Neural progenitor cell (in vitro differentiated cells): ENCODE measurements at regions not wholly inside any gene's neighbourhood (a gene's known extent, or its start where the extent isn't known, plus 50 kb on each side); places are given as distances from the start of the nearest gene placed in this dataset.

Experiments
- DNase-seq: peaks from one replicate; pipeline ENCODE4 v3.0.0-alpha.2; 2016; ENCODE audit warnings: low spot score
- H2AFZ ChIP-seq: fragments of 200-600 bp; sonication (generic); replicated peaks from 2 replicates; pipeline ENCODE4 v1.6.1; 2016; ENCODE audit warnings: antibody characterized with exemption
- H3F3A ChIP-seq: fragments of 200-600 bp; sonication (generic); 2 replicates; pipeline ENCODE4 v1.6.1; 2016; ENCODE audit warnings: antibody characterized with exemption, low read depth
- H3K27ac ChIP-seq: fragments of 200-600 bp; sonication (generic); 2 replicates; pipeline ENCODE4 v1.5.1; 2016; ENCODE audit warnings: mild to moderate bottlenecking
- H3K27me3 ChIP-seq: fragments of 200-600 bp; sonication (generic); 2 replicates; pipeline ENCODE4 v1.6.1; 2016; ENCODE audit warnings: mild to moderate bottlenecking, moderate library complexity
- H3K36me3 ChIP-seq: fragments of 200-600 bp; sonication (generic); 2 replicates; pipeline ENCODE4 v1.5.1; 2016
- H3K4me1 ChIP-seq: fragments of 200-600 bp; sonication (generic); 2 replicates; pipeline ENCODE4 v1.6.1; 2016; ENCODE audit warnings: mixed run types
- H3K4me2 ChIP-seq: fragments of 200-600 bp; sonication (generic); 2 replicates; pipeline ENCODE4 v1.6.1; 2016
- H3K4me3 ChIP-seq: fragments of 200-600 bp; sonication (generic); 2 replicates; pipeline ENCODE4 v1.5.1; 2016
- H3K79me2 ChIP-seq: fragments of 200-600 bp; sonication (generic); 2 replicates; pipeline ENCODE4 v1.6.1; 2016; ENCODE audit warnings: low read depth
- H3K9ac ChIP-seq: fragments of 200-600 bp; sonication (generic); 2 replicates; pipeline ENCODE4 v1.6.1; 2016
- H3K9me3 ChIP-seq: fragments of 200-600 bp; sonication (generic); 2 replicates; pipeline ENCODE4 v1.5.1; 2016; ENCODE audit warnings: low read depth
- H4K20me1 ChIP-seq: fragments of 200-600 bp; sonication (generic); 2 replicates; pipeline ENCODE4 v1.6.1; 2016; ENCODE audit warnings: low read depth
- H3K27ac Mint-ChIP-seq: 3 replicates; pipeline ENCODE4 v1.8.0; 2021; ENCODE audit warnings: mixed read lengths
- H3K27me3 Mint-ChIP-seq: 2 replicates; pipeline ENCODE4 v1.8.0; 2022; ENCODE audit warnings: low read depth, mild to moderate bottlenecking, inconsistent platforms, moderate library complexity, mixed read lengths; ENCODE audit not compliant: insufficient read depth
- H3K36me3 Mint-ChIP-seq: 3 replicates; pipeline ENCODE4 v1.8.0; 2021; ENCODE audit warnings: mixed read lengths
- H3K4me1 Mint-ChIP-seq: 3 replicates; pipeline ENCODE4 v1.8.0; 2021; ENCODE audit warnings: mixed read lengths
- H3K4me3 Mint-ChIP-seq: 3 replicates; pipeline ENCODE4 v1.8.0; 2021; ENCODE audit warnings: mild to moderate bottlenecking, moderate library complexity, mixed read lengths
- H3K9me3 Mint-ChIP-seq: 3 replicates; pipeline ENCODE4 v1.8.0; 2020; ENCODE audit warnings: mixed read lengths
- EZH2 ChIP-seq: fragments of 200-600 bp; sonication (generic); IDR thresholded peaks from 2 replicates; pipeline ENCODE4 v1.6.1; 2017; ENCODE audit warnings: antibody characterized with exemption, mild to moderate bottlenecking, moderate library complexity
- EZH2phosphoT487 ChIP-seq: fragments of 200-600 bp; sonication (generic); IDR thresholded peaks from 2 replicates; pipeline ENCODE4 v1.6.1; 2017; ENCODE audit warnings: antibody characterized with exemption
- TF ChIP-seq, protein P1 (sequence below): fragments of 200-600 bp; sonication (generic); IDR thresholded peaks from 2 replicates; pipeline ENCODE4 v1.5.1; 2017; ENCODE audit warnings: antibody characterized with exemption, mild to moderate bottlenecking

DNA sequence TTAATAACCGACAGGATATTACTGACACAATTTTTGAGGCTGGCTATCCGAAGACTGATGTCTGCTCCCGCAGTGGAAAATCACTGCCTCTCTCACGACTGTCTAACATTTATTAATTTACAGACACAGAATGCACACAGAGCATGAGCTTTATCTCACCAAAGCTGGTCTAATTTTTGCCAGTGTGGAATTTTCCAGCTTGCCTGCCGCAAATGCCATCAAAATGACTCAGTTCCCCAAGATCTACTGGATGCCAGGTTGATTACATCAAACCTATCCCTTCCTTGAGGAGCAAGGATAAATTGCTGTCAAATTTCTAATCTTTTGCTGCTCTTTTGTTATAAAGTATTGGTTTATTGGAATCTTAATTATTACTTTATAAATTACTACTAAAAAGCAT lies 1775.1 kb upstream of the PCDH20 start:
- Histone ChIP-seq H3K36me3 (no peaks in the 10 kb centered on the region), H3K27me3 (no peaks in the 10 kb centered on the region), H3K9me3 (no peaks in the 10 kb centered on the region), H2AFZ (no peak overlapping the region), H4K20me1 (no peaks in the 10 kb centered on the region), H3K27ac (no peak overlapping the region), H3K79me2 (no peaks in the 10 kb centered on the region), H3K4me2 (no peak overlapping the region), H3F3A (no peaks in the 10 kb centered on the region), H3K9ac (no peak overlapping the region), H3K4me1 (no peaks in the 10 kb centered on the region), H3K4me3 (no peak overlapping the region)
- Mint-ChIP-seq H3K4me3 (no peak overlapping the region), H3K27me3 (no peaks in the 10 kb centered on the region), H3K9me3 (no peaks in the 10 kb centered on the region), H3K36me3 (no peaks in the 10 kb centered on the region), H3K4me1 (no peaks in the 10 kb centered on the region), H3K27ac (no peak overlapping the region)
- DNase-seq, result no peak
- TF ChIP-seq EZH2phosphoT487, result no peak
- TF ChIP-seq EZH2, result no peak
- TF ChIP-seq, protein P1, sequence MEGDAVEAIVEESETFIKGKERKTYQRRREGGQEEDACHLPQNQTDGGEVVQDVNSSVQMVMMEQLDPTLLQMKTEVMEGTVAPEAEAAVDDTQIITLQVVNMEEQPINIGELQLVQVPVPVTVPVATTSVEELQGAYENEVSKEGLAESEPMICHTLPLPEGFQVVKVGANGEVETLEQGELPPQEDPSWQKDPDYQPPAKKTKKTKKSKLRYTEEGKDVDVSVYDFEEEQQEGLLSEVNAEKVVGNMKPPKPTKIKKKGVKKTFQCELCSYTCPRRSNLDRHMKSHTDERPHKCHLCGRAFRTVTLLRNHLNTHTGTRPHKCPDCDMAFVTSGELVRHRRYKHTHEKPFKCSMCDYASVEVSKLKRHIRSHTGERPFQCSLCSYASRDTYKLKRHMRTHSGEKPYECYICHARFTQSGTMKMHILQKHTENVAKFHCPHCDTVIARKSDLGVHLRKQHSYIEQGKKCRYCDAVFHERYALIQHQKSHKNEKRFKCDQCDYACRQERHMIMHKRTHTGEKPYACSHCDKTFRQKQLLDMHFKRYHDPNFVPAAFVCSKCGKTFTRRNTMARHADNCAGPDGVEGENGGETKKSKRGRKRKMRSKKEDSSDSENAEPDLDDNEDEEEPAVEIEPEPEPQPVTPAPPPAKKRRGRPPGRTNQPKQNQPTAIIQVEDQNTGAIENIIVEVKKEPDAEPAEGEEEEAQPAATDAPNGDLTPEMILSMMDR, result no peak

DNA sequence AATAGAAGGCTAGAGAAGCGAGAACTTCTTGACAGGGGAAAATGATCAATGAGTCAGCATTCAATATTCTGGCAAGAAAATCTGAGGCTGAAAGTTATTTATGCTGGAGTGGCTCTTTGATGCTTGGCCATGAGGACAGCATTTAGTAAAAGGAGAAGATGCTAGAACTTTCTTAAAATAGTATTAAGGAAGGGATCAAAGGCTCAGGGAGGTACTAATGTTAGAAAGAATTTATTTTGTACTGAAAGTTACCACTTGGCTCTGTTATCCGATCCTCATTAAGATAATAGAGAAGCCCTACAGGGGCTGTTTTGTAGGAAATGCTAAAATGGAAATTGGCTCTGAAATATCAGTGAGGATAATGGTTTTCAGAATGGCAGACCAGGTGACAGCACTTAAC lies 1774.6 kb upstream of the PCDH20 start:
- Histone ChIP-seq H2AFZ (no peak overlapping the region), H3K36me3 (no peaks in the 10 kb centered on the region), H4K20me1 (no peaks in the 10 kb centered on the region), H3K9ac (no peak overlapping the region), H3K27me3 (no peaks in the 10 kb centered on the region), H3K79me2 (no peaks in the 10 kb centered on the region), H3K4me3 (no peak overlapping the region), H3K27ac (no peak overlapping the region), H3K4me2 (no peak overlapping the region), H3K4me1 (no peaks in the 10 kb centered on the region), H3F3A (no peaks in the 10 kb centered on the region), H3K9me3 (no peaks in the 10 kb centered on the region)
- H3K4me3 Mint-ChIP-seq, result no peak overlapping the region
- H3K9me3 Mint-ChIP-seq, result no peaks in the 10 kb centered on the region
- TF ChIP-seq, protein P1, result no peak
- TF ChIP-seq EZH2phosphoT487, result no peak
- no peak for TF ChIP-seq EZH2
- no peaks in the 10 kb centered on the region for H3K27me3 Mint-ChIP-seq
- no peaks in the 10 kb centered on the region for H3K36me3 Mint-ChIP-seq
- no peak for DNase-seq
- no peaks in the 10 kb centered on the region for H3K4me1 Mint-ChIP-seq
- no peak overlapping the region for H3K27ac Mint-ChIP-seq

DNA sequence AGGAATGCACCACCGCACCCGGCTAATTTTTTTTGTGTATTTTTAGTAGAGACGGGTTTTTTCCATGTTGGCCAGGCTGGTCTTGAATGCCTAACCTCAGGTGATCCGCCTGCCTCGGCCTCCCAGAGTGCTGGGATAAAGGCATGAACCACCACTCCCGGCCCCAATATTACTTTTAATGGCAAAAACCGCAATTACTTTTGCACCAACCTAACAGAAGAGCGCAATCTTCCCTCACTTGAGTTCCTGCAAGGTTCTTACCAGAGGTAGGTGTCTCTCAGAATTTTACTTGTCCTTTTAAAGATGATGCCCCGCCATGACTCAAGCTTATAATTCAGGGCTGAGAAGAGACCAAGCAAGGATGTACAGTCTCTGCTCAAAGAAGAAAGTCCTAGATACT lies 1774.1 kb upstream of the PCDH20 start:
- H3K27ac ChIP-seq, result no peak overlapping the region
- H3K27me3 ChIP-seq, result no peaks in the 10 kb centered on the region
- H3K4me3 ChIP-seq, result no peak overlapping the region
- H3K27ac Mint-ChIP-seq, result no peak overlapping the region
- H3K79me2 ChIP-seq, result no peaks in the 10 kb centered on the region
- no peak for DNase-seq
- H3K9me3 ChIP-seq, result no peaks in the 10 kb centered on the region
- H3K9me3 Mint-ChIP-seq, result no peaks in the 10 kb centered on the region
- no peaks in the 10 kb centered on the region for H4K20me1 ChIP-seq
- H3K4me1 ChIP-seq, result no peaks in the 10 kb centered on the region
- no peaks in the 10 kb centered on the region for H3K36me3 ChIP-seq
- no peaks in the 10 kb centered on the region for H3K36me3 Mint-ChIP-seq
- H3K4me1 Mint-ChIP-seq, result no peaks in the 10 kb centered on the region
- no peak overlapping the region for H3K9ac ChIP-seq
- H3K27me3 Mint-ChIP-seq, result no peaks in the 10 kb centered on the region
- no peak overlapping the region for H2AFZ ChIP-seq
- TF ChIP-seq, protein P1, result no peak
- TF ChIP-seq EZH2phosphoT487, result no peak
- TF ChIP-seq EZH2, result no peak
- H3K4me3 Mint-ChIP-seq, result no peak overlapping the region
- no peak overlapping the region for H3K4me2 ChIP-seq
- no peaks in the 10 kb centered on the region for H3F3A ChIP-seq

DNA sequence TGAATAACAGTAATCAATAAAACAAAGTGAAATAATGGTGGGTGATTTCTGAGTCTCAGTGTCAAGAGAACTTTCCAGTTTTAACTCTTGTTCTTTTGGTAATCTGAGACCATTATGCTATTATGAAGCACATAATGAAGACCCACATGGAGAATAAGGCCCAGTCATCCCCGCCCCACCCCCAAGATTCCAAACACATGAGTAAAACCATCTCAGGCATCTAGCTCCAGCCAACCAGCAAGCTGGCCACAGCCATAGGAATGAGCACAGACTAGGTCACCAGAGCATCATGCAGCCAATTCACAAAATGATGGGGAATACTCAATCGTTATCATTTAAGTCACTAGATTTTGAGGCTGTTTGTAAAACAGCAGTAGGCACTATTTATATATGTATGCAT lies 1769.0 kb upstream of the PCDH20 start:
- H3K9me3 Mint-ChIP-seq, result peaks cover 5% of the 10 kb centered on the region
- no peak overlapping the region for H3K27ac Mint-ChIP-seq
- H3K79me2 ChIP-seq, result no peaks in the 10 kb centered on the region
- H3K27me3 Mint-ChIP-seq, result no peaks in the 10 kb centered on the region
- TF ChIP-seq, protein P1, result no peak
- TF ChIP-seq EZH2, result no peak
- no peak for TF ChIP-seq EZH2phosphoT487
- no peaks in the 10 kb centered on the region for H3K27me3 ChIP-seq
- H3K4me1 ChIP-seq, result no peaks in the 10 kb centered on the region
- no peaks in the 10 kb centered on the region for H3K36me3 ChIP-seq
- H3K9me3 ChIP-seq, result no peaks in the 10 kb centered on the region
- H2AFZ ChIP-seq, result peak overlapping the region; percentile 81
- no peaks in the 10 kb centered on the region for H4K20me1 ChIP-seq
- H3K27ac ChIP-seq, result no peak overlapping the region
- H3F3A ChIP-seq, result no peaks in the 10 kb centered on the region
- no peaks in the 10 kb centered on the region for H3K4me1 Mint-ChIP-seq
- H3K4me3 ChIP-seq, result no peak overlapping the region
- no peaks in the 10 kb centered on the region for H3K36me3 Mint-ChIP-seq
- no peak overlapping the region for H3K4me2 ChIP-seq
- H3K4me3 Mint-ChIP-seq, result no peak overlapping the region
- DNase-seq, result peak; percentile 40
- no peak overlapping the region for H3K9ac ChIP-seq
